ENCODE measurements at regions not wholly inside any gene's neighbourhood (a gene's known extent, or its start where the extent isn't known, plus 50 kb on each side); places are given as distances from the start of the nearest gene placed in this dataset.

DNA sequence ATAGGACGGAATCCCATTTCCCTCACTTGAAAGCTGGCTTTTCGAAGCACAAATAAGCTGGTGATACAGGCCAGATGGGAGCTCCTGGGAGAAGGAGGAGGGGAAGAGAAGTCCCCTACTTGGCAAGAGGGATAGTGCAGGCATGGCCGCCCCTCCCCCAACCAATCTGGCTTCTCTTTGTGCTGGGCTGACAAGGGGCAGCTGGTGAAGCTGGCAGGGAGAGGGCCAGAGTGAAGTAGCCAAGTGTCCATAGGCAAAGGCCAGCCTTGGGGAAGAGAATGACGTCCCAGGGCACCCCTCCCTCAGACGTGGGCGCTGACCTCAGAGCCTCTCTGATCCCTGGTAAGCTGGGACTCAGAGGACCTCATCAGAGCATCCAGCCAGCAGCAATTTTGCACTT, 78.7 kb upstream of the GRAMD1B start:
- TF ChIP-seq POLR2AphosphoS5 (IDR thresholded peaks at IDR 0.05; ENCODE audit: low read depth, low read length) (no peak), REST (IDR thresholded peaks at IDR 0.05; ENCODE audit: insufficient read depth in 1 of 2, low read depth in 2 of 2, low read length in 2 of 2) (no peak)

All from PFSK-1 (cell line).